ENCODE measurements at regions not wholly inside any gene's neighbourhood (a gene's known extent, or its start where the extent isn't known, plus 50 kb on each side); places are given as distances from the start of the nearest gene placed in this dataset.

DNA sequence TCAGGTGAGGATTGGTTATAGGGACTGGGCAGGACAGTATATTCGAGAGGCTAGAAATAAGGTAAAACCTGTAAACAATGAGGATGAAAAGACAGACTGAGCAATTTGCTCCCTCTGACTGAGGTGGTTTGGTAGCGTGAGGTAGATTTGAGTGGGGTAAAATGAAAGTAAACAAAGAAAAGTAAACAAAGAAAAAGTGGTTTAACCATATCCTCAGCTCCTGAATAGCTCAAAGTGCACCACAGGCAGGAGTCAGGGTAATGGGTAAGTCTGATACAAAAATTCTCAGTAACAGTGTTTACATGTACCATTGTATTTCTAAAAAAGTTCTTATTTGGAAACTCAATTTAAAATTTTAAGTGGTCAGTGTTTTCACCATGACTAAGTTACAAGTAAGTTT, 203.1 kb upstream of the ARRDC3 start:
- TF ChIP-seq, protein P1, sequence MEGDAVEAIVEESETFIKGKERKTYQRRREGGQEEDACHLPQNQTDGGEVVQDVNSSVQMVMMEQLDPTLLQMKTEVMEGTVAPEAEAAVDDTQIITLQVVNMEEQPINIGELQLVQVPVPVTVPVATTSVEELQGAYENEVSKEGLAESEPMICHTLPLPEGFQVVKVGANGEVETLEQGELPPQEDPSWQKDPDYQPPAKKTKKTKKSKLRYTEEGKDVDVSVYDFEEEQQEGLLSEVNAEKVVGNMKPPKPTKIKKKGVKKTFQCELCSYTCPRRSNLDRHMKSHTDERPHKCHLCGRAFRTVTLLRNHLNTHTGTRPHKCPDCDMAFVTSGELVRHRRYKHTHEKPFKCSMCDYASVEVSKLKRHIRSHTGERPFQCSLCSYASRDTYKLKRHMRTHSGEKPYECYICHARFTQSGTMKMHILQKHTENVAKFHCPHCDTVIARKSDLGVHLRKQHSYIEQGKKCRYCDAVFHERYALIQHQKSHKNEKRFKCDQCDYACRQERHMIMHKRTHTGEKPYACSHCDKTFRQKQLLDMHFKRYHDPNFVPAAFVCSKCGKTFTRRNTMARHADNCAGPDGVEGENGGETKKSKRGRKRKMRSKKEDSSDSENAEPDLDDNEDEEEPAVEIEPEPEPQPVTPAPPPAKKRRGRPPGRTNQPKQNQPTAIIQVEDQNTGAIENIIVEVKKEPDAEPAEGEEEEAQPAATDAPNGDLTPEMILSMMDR (IDR thresholded peaks at IDR 0.05; ENCODE audit: low read depth, low read length) = no peak
- no peak for TF ChIP-seq EZH2phosphoT487 (IDR thresholded peaks at IDR 0.05; ENCODE audit: low read depth)

Data from OCI-LY3 (cell line).